ENCODE measurements at regions not wholly inside any gene's neighbourhood (a gene's known extent, or its start where the extent isn't known, plus 50 kb on each side); places are given as distances from the start of the nearest gene placed in this dataset.

GRCh38 chr6:1514078-1514477 lies 95.6 kb upstream of the FOXC1 start:
- ChIA-PET CTCF (interaction anchor here (0.9 kb wide), 1 partner anchor 840 kb away, joined by 3 read pairs; no protein-coding TSS in a partner anchor), POLR2A (no interaction called here)
- DNase-seq (ENCODE audit: extremely low spot score): no peak
- TF ChIP-seq ZNF384 (IDR thresholded peaks at IDR 0.05) (no peak), FOXM1 (IDR thresholded peaks at IDR 0.05; ENCODE audit: borderline replicate concordance) (no peak), ARNT (IDR thresholded peaks at IDR 0.05) (no peak), TARDBP (IDR thresholded peaks at IDR 0.05) (no peak), HDGF (IDR thresholded peaks at IDR 0.05; ENCODE audit: borderline replicate concordance) (no peak), FOXK2 (IDR thresholded peaks at IDR 0.05) (no peak), BHLHE40 (IDR thresholded peaks at IDR 0.05; ENCODE audit: borderline replicate concordance) (no peak), CTBP1 (IDR thresholded peaks at IDR 0.05; ENCODE audit: borderline replicate concordance) (no peak), ELF4 (IDR thresholded peaks at IDR 0.05) (no peak), SP1 (IDR thresholded peaks at IDR 0.05) (no peak), NFRKB (IDR thresholded peaks at IDR 0.05) (no peak), SUZ12 (IDR thresholded peaks at IDR 0.05) (no peak), L3MBTL2 (conservative IDR thresholded peaks at IDR 0.05) (no peak), FOXA1 (IDR thresholded peaks at IDR 0.05) (no peak)
- TF ChIP-seq, protein P1, sequence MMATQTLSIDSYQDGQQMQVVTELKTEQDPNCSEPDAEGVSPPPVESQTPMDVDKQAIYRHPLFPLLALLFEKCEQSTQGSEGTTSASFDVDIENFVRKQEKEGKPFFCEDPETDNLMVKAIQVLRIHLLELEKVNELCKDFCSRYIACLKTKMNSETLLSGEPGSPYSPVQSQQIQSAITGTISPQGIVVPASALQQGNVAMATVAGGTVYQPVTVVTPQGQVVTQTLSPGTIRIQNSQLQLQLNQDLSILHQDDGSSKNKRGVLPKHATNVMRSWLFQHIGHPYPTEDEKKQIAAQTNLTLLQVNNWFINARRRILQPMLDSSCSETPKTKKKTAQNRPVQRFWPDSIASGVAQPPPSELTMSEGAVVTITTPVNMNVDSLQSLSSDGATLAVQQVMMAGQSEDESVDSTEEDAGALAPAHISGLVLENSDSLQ (IDR thresholded peaks at IDR 0.05): no peak

- POLR2A ChIA-PET: interaction anchor here (0.6 kb wide), 1 partner anchor 20 kb away, joined by 3 read pairs; no protein-coding TSS in a partner anchor
- CTCF ChIA-PET: no interaction called here
- no peak for DNase-seq (ENCODE audit: extremely low spot score)
- no peak for TF ChIP-seq BHLHE40 (IDR thresholded peaks at IDR 0.05; ENCODE audit: borderline replicate concordance)
- no peak for TF ChIP-seq FOXK2 (IDR thresholded peaks at IDR 0.05)
- TF ChIP-seq TARDBP (IDR thresholded peaks at IDR 0.05): no peak
- TF ChIP-seq, protein P1 (IDR thresholded peaks at IDR 0.05): no peak
- no peak for TF ChIP-seq HDGF (IDR thresholded peaks at IDR 0.05; ENCODE audit: borderline replicate concordance)
- TF ChIP-seq LEF1 (IDR thresholded peaks at IDR 0.05; ENCODE audit: borderline replicate concordance): no peak
- no peak for TF ChIP-seq ARNT (IDR thresholded peaks at IDR 0.05)
- TF ChIP-seq FOXA1 (IDR thresholded peaks at IDR 0.05): no peak
- no peak for TF ChIP-seq ELF4 (IDR thresholded peaks at IDR 0.05)
- no peak for TF ChIP-seq L3MBTL2 (conservative IDR thresholded peaks at IDR 0.05)
- no peak for TF ChIP-seq FOXM1 (IDR thresholded peaks at IDR 0.05; ENCODE audit: borderline replicate concordance)
- TF ChIP-seq SP1 (IDR thresholded peaks at IDR 0.05): no peak
These were observed 94.4 kb upstream of the FOXC1 start for GRCh38 chr6:1515280-1515679.

DNA sequence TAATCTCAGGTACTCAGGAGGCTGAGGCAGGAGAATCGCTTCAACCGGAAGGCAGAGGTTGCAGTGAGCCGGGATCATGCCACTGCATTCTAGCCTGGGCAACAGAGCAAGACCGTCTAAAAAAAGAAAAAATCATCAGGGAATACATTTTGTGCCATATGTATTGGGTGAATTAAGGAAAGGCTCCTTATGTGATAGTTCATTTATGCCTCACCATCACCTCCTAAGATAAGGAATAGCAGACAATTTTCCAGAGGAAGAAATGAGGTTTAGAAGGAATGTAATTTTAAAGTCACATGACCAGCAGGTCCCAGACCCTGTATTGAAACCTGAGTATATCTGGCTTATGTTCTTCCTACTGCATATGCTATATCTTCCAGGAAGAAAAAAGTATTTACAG lies 93.9 kb upstream of the FOXC1 start:
- ChIA-PET CTCF (no interaction called here), POLR2A (no interaction called here)
- TF ChIP-seq CTBP1 (IDR thresholded peaks at IDR 0.05; ENCODE audit: borderline replicate concordance) (no peak), TARDBP (IDR thresholded peaks at IDR 0.05) (no peak), NFRKB (IDR thresholded peaks at IDR 0.05) (no peak), ARNT (IDR thresholded peaks at IDR 0.05) (no peak), LEF1 (IDR thresholded peaks at IDR 0.05; ENCODE audit: borderline replicate concordance) (no peak), ZNF384 (IDR thresholded peaks at IDR 0.05) (no peak)
- DNase-seq (ENCODE audit: extremely low spot score): no peak

- CTCF ChIA-PET: interaction anchor here (0.6 kb wide), 1 partner anchor 154 kb away, joined by 3 read pairs; no protein-coding TSS in a partner anchor
These were observed 92.8 kb upstream of the FOXC1 start for GRCh38 chr6:1516742-1517520.

DNA sequence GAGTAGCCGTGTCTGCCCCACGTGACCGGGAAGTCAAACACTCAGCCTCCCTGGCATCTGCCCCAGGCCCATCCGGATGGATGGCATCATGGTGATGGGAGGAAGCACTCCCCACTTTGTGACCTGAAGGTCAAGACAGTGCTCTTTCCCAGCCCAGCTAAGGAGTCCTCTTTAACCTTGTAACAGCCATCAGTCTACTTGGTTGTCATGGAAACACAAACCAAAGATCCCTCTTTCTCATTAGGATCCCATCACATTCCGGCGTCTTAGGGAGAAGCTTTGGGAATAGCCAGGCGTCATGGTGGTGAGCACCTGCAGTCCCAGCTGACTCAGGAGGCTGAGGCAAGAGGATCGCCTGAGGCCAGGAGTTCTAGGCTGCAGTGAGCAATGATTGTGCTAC lies 90.9 kb upstream of the FOXC1 start:
- DNase-seq (ENCODE audit: extremely low spot score): no peak
- no peak for TF ChIP-seq TARDBP (IDR thresholded peaks at IDR 0.05)
- no peak for TF ChIP-seq LEF1 (IDR thresholded peaks at IDR 0.05; ENCODE audit: borderline replicate concordance)
- TF ChIP-seq, protein P1 (IDR thresholded peaks at IDR 0.05): no peak
- TF ChIP-seq SUZ12 (IDR thresholded peaks at IDR 0.05): no peak
- TF ChIP-seq SP1 (IDR thresholded peaks at IDR 0.05): no peak
- no peak for TF ChIP-seq FOXA1 (IDR thresholded peaks at IDR 0.05)
- no peak for TF ChIP-seq ELF4 (IDR thresholded peaks at IDR 0.05)
- no peak for TF ChIP-seq NFRKB (IDR thresholded peaks at IDR 0.05)
- no peak for TF ChIP-seq CTBP1 (IDR thresholded peaks at IDR 0.05; ENCODE audit: borderline replicate concordance)
- ChIA-PET POLR2A (no interaction called here), CTCF (no interaction called here)

More at GRCh38 chr6:1516742-1517520, 92.8 kb upstream of the FOXC1 start:
- POLR2A ChIA-PET: no interaction called here
- no peak for DNase-seq (ENCODE audit: extremely low spot score)
- TF ChIP-seq LEF1 (IDR thresholded peaks at IDR 0.05; ENCODE audit: borderline replicate concordance) (no peak), L3MBTL2 (conservative IDR thresholded peaks at IDR 0.05) (peak; percentile 87)

DNA sequence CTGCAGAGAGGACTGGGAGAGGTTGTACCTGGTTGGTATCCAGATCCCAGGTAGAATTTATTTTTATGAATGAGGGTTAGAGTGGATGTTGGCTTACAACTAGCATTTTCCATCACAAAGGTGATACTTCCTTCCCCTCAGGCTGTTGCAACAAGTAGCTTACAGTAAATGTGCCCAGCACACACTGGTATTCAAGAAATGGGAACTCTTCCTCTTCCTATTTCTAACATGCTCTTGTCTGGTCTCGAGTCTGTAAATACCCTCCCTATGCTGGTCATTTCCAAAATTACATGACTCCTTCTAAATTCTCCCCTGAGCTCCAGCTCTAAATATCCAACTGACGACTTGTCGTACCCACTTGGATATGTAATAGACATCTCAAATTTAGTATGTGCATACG lies 90.1 kb upstream of the FOXC1 start:
- CTCF ChIA-PET: no interaction called here
- POLR2A ChIA-PET: no interaction called here
- TF ChIP-seq ELF4 (IDR thresholded peaks at IDR 0.05): no peak
- TF ChIP-seq CTBP1 (IDR thresholded peaks at IDR 0.05; ENCODE audit: borderline replicate concordance): no peak
- no peak for TF ChIP-seq L3MBTL2 (conservative IDR thresholded peaks at IDR 0.05)
- no peak for TF ChIP-seq FOXM1 (IDR thresholded peaks at IDR 0.05; ENCODE audit: borderline replicate concordance)
- TF ChIP-seq FOXA1 (IDR thresholded peaks at IDR 0.05): no peak
- TF ChIP-seq SUZ12 (IDR thresholded peaks at IDR 0.05): no peak
- no peak for TF ChIP-seq TARDBP (IDR thresholded peaks at IDR 0.05)
- TF ChIP-seq SP1 (IDR thresholded peaks at IDR 0.05): no peak
- no peak for TF ChIP-seq NFRKB (IDR thresholded peaks at IDR 0.05)
- TF ChIP-seq HDGF (IDR thresholded peaks at IDR 0.05; ENCODE audit: borderline replicate concordance): no peak
- TF ChIP-seq FOXK2 (IDR thresholded peaks at IDR 0.05): no peak
- TF ChIP-seq ARNT (IDR thresholded peaks at IDR 0.05): no peak
- TF ChIP-seq LEF1 (IDR thresholded peaks at IDR 0.05; ENCODE audit: borderline replicate concordance): no peak
- TF ChIP-seq, protein P1 (IDR thresholded peaks at IDR 0.05): no peak
- TF ChIP-seq BHLHE40 (IDR thresholded peaks at IDR 0.05; ENCODE audit: borderline replicate concordance): no peak
- TF ChIP-seq ZNF384 (IDR thresholded peaks at IDR 0.05): no peak
- DNase-seq (ENCODE audit: extremely low spot score): no peak
